ENCODE measurements at regions not wholly inside any gene's neighbourhood (a gene's known extent, or its start where the extent isn't known, plus 50 kb on each side); places are given as distances from the start of the nearest gene placed in this dataset.
"Not testable (repeated sequence)": the region's sequence is repeated elsewhere in the genome, so short reads cannot be mapped to it uniquely, and the experiment has no call there.

GRCh38 chr16:82298472-82298871 is 128.4 kb upstream of the MPHOSPH6 start:
- H3K27me3 Mint-ChIP-seq = no peaks in the 10 kb centered on the region
- DNase-seq (ENCODE audit: low spot score in 2 of 2) (no peak), ATAC-seq (replicated peaks; ENCODE audit: extremely low read depth, poor library complexity, severe bottlenecking) (no peak)
- H3K36me3 Mint-ChIP-seq (ENCODE audit: insufficient read depth) = no peaks in the 10 kb centered on the region
- H3K27ac Mint-ChIP-seq (ENCODE audit: low read depth) = no peak overlapping the region
- no peaks in the 10 kb centered on the region for H3K9me3 Mint-ChIP-seq
- H3K4me1 Mint-ChIP-seq = no peaks in the 10 kb centered on the region
- H3K4me3 Mint-ChIP-seq = no peak overlapping the region

- peaks cover 21% of the 10 kb centered on the region for H3K27me3 Mint-ChIP-seq
- no peak overlapping the region for H3K4me3 Mint-ChIP-seq
- no peaks in the 10 kb centered on the region for H3K4me1 Mint-ChIP-seq
- no peaks in the 10 kb centered on the region for H3K36me3 Mint-ChIP-seq (ENCODE audit: insufficient read depth)
- H3K9me3 Mint-ChIP-seq = no peaks in the 10 kb centered on the region
- DNase-seq (ENCODE audit: low spot score in 2 of 2) (no peak), ATAC-seq (replicated peaks; ENCODE audit: extremely low read depth, poor library complexity, severe bottlenecking) (no peak)
- no peak overlapping the region for H3K27ac Mint-ChIP-seq (ENCODE audit: low read depth)
Measured at GRCh38 chr16:82295290-82296201, 125.5 kb upstream of the MPHOSPH6 start.

GRCh38 chr16:82293671-82294070 is 123.6 kb upstream of the MPHOSPH6 start:
- Mint-ChIP-seq H3K9me3 (no peaks in the 10 kb centered on the region), H3K36me3 (ENCODE audit: insufficient read depth) (no peaks in the 10 kb centered on the region), H3K27me3 (peaks cover 28% of the 10 kb centered on the region), H3K27ac (ENCODE audit: low read depth) (no peak overlapping the region), H3K4me3 (no peak overlapping the region), H3K4me1 (no peaks in the 10 kb centered on the region)
- no peak for ATAC-seq (replicated peaks; ENCODE audit: extremely low read depth, poor library complexity, severe bottlenecking)
- no peak for DNase-seq (ENCODE audit: low spot score in 2 of 2)

GRCh38 chr16:82287937-82288336 is 117.9 kb upstream of the MPHOSPH6 start:
- Mint-ChIP-seq H3K4me3 (no peak overlapping the region), H3K4me1 (no peaks in the 10 kb centered on the region), H3K36me3 (ENCODE audit: insufficient read depth) (no peaks in the 10 kb centered on the region), H3K27ac (ENCODE audit: low read depth) (no peak overlapping the region), H3K27me3 (peaks cover 25% of the 10 kb centered on the region), H3K9me3 (no peaks in the 10 kb centered on the region)
- no peak for ATAC-seq (replicated peaks; ENCODE audit: extremely low read depth, poor library complexity, severe bottlenecking)
- DNase-seq (ENCODE audit: low spot score in 2 of 2) = no peak

- ATAC-seq (replicated peaks; ENCODE audit: extremely low read depth, poor library complexity, severe bottlenecking) (no peak), DNase-seq (ENCODE audit: low spot score in 2 of 2) (no peak)
- H3K4me1 Mint-ChIP-seq = no peaks in the 10 kb centered on the region
- H3K9me3 Mint-ChIP-seq = no peaks in the 10 kb centered on the region
- no peak overlapping the region for H3K4me3 Mint-ChIP-seq
- no peaks in the 10 kb centered on the region for H3K27me3 Mint-ChIP-seq
- no peaks in the 10 kb centered on the region for H3K36me3 Mint-ChIP-seq (ENCODE audit: insufficient read depth)
- H3K27ac Mint-ChIP-seq (ENCODE audit: low read depth) = no peak overlapping the region
Measured at GRCh38 chr16:82282662-82283061, 112.6 kb upstream of the MPHOSPH6 start.

- DNase-seq (ENCODE audit: low spot score in 2 of 2) (no peak), ATAC-seq (replicated peaks; ENCODE audit: extremely low read depth, poor library complexity, severe bottlenecking) (no peak)
- no peak overlapping the region for H3K4me3 Mint-ChIP-seq
- H3K36me3 Mint-ChIP-seq (ENCODE audit: insufficient read depth) = peaks cover 2% of the 10 kb centered on the region
- H3K4me1 Mint-ChIP-seq = no peaks in the 10 kb centered on the region
- H3K9me3 Mint-ChIP-seq = no peaks in the 10 kb centered on the region
- no peak overlapping the region for H3K27ac Mint-ChIP-seq (ENCODE audit: low read depth)
- H3K27me3 Mint-ChIP-seq = no peaks in the 10 kb centered on the region
Measured at GRCh38 chr16:82281544-82281943, 111.5 kb upstream of the MPHOSPH6 start.

GRCh38 chr16:82280867-82281266 is 110.8 kb upstream of the MPHOSPH6 start:
- H3K9me3 Mint-ChIP-seq = no peaks in the 10 kb centered on the region
- H3K27ac Mint-ChIP-seq (ENCODE audit: low read depth) = no peak overlapping the region
- peaks cover 2% of the 10 kb centered on the region for H3K36me3 Mint-ChIP-seq (ENCODE audit: insufficient read depth)
- no peaks in the 10 kb centered on the region for H3K27me3 Mint-ChIP-seq
- ATAC-seq (replicated peaks; ENCODE audit: extremely low read depth, poor library complexity, severe bottlenecking) (no peak), DNase-seq (ENCODE audit: low spot score in 2 of 2) (no peak)
- H3K4me1 Mint-ChIP-seq = no peaks in the 10 kb centered on the region
- H3K4me3 Mint-ChIP-seq = no peak overlapping the region

GRCh38 chr16:82275349-82275748 is 105.3 kb upstream of the MPHOSPH6 start:
- H3K4me1 Mint-ChIP-seq; H3K27ac Mint-ChIP-seq (ENCODE audit: low read depth); H3K9me3 Mint-ChIP-seq; DNase-seq (ENCODE audit: low spot score in 2 of 2); ATAC-seq (replicated peaks; ENCODE audit: extremely low read depth, poor library complexity, severe bottlenecking); H3K36me3 Mint-ChIP-seq (ENCODE audit: insufficient read depth); H3K4me3 Mint-ChIP-seq: not testable (repeated sequence)
- H3K27me3 Mint-ChIP-seq = peaks cover 22% of the 10 kb centered on the region

- no peak overlapping the region for H3K4me3 Mint-ChIP-seq
- no peak overlapping the region for H3K27ac Mint-ChIP-seq (ENCODE audit: low read depth)
- H3K4me1 Mint-ChIP-seq = no peaks in the 10 kb centered on the region
- peaks cover 30% of the 10 kb centered on the region for H3K27me3 Mint-ChIP-seq
- no peak for DNase-seq (ENCODE audit: low spot score in 2 of 2)
- no peak for ATAC-seq (replicated peaks; ENCODE audit: extremely low read depth, poor library complexity, severe bottlenecking)
- H3K9me3 Mint-ChIP-seq = no peaks in the 10 kb centered on the region
- H3K36me3 Mint-ChIP-seq (ENCODE audit: insufficient read depth) = peaks cover under 1% of the 10 kb centered on the region
Measured at GRCh38 chr16:82271636-82272035, 101.6 kb upstream of the MPHOSPH6 start.

- not testable (repeated sequence) for ATAC-seq (replicated peaks; ENCODE audit: extremely low read depth, poor library complexity, severe bottlenecking); H3K4me1 Mint-ChIP-seq; H3K36me3 Mint-ChIP-seq (ENCODE audit: insufficient read depth); H3K4me3 Mint-ChIP-seq; H3K9me3 Mint-ChIP-seq; DNase-seq (ENCODE audit: low spot score in 2 of 2); H3K27ac Mint-ChIP-seq (ENCODE audit: low read depth)
- peaks cover 26% of the 10 kb centered on the region for H3K27me3 Mint-ChIP-seq
Measured at GRCh38 chr16:82267675-82268074, 97.7 kb upstream of the MPHOSPH6 start.

- DNase-seq (ENCODE audit: low spot score in 2 of 2) (no peak), ATAC-seq (replicated peaks; ENCODE audit: extremely low read depth, poor library complexity, severe bottlenecking) (no peak)
- Mint-ChIP-seq H3K4me1 (no peaks in the 10 kb centered on the region), H3K27me3 (peaks cover 12% of the 10 kb centered on the region), H3K36me3 (ENCODE audit: insufficient read depth) (no peaks in the 10 kb centered on the region), H3K9me3 (no peaks in the 10 kb centered on the region), H3K27ac (ENCODE audit: low read depth) (no peak overlapping the region), H3K4me3 (no peak overlapping the region)
Measured at GRCh38 chr16:82265809-82266208, 95.8 kb upstream of the MPHOSPH6 start.

GRCh38 chr16:82264756-82265155 is 94.7 kb upstream of the MPHOSPH6 start:
- Mint-ChIP-seq H3K4me1 (no peaks in the 10 kb centered on the region), H3K9me3 (no peaks in the 10 kb centered on the region), H3K4me3 (no peak overlapping the region), H3K27me3 (peaks cover 2% of the 10 kb centered on the region), H3K36me3 (ENCODE audit: insufficient read depth) (no peaks in the 10 kb centered on the region), H3K27ac (ENCODE audit: low read depth) (no peak overlapping the region)
- no peak for ATAC-seq (replicated peaks; ENCODE audit: extremely low read depth, poor library complexity, severe bottlenecking)
- no peak for DNase-seq (ENCODE audit: low spot score in 2 of 2)

- Mint-ChIP-seq H3K36me3 (ENCODE audit: insufficient read depth) (no peaks in the 10 kb centered on the region), H3K9me3 (no peaks in the 10 kb centered on the region), H3K4me3 (no peak overlapping the region), H3K27ac (ENCODE audit: low read depth) (no peak overlapping the region), H3K27me3 (no peaks in the 10 kb centered on the region), H3K4me1 (no peaks in the 10 kb centered on the region)
- ATAC-seq (replicated peaks; ENCODE audit: extremely low read depth, poor library complexity, severe bottlenecking) (peak; percentile 40), DNase-seq (ENCODE audit: low spot score in 2 of 2) (peak; percentile 25 to 37)
Measured at GRCh38 chr16:82263521-82264143, 93.6 kb upstream of the MPHOSPH6 start.

All from central memory CD8-positive, alpha-beta T cell (primary cell).